MG63 (cell line): ENCODE measurements at regions not wholly inside any gene's neighbourhood (a gene's known extent, or its start where the extent isn't known, plus 50 kb on each side); places are given as distances from the start of the nearest gene placed in this dataset.
"Not testable (repeated sequence)": the region's sequence is repeated elsewhere in the genome, so short reads cannot be mapped to it uniquely, and the experiment has no call there.

ENCODE experiments used
- DNase-seq: peaks from one replicate; pipeline ENCODE4 v3.0.0-alpha.2; 2020
- H3K27me3 ChIP-seq: fragments of 250-450 bp; sonication (Bioruptor Pico); 2 replicates; pipeline ENCODE4 v1.5.1; 2020; ENCODE audit warnings: mild to moderate bottlenecking, moderate library complexity
- H3K36me3 ChIP-seq: fragments of 250-450 bp; sonication (Bioruptor Pico); 2 replicates; pipeline ENCODE4 v1.5.1; 2020; ENCODE audit warnings: mild to moderate bottlenecking, moderate library complexity
- H3K4me3 ChIP-seq: fragments of 250-450 bp; sonication (Bioruptor Pico); 2 replicates; pipeline ENCODE4 v1.5.1; 2020; ENCODE audit warnings: mild to moderate bottlenecking, moderate library complexity
- H3K9me3 ChIP-seq: fragments of 250-450 bp; sonication (Bioruptor Pico); 2 replicates; pipeline ENCODE4 v1.5.1; 2020; ENCODE audit warnings: mild to moderate bottlenecking, moderate library complexity

GRCh38 chr4:3880615-3881120 is 114.5 kb downstream of the ADRA2C start:
- DNase-seq, result peak; percentile 17
- H3K36me3 ChIP-seq, result no peaks in the 10 kb centered on the region
- H3K4me3 ChIP-seq, result no peak overlapping the region
- H3K9me3 ChIP-seq, result no peaks in the 10 kb centered on the region
- H3K27me3 ChIP-seq, result no peaks in the 10 kb centered on the region

DNA sequence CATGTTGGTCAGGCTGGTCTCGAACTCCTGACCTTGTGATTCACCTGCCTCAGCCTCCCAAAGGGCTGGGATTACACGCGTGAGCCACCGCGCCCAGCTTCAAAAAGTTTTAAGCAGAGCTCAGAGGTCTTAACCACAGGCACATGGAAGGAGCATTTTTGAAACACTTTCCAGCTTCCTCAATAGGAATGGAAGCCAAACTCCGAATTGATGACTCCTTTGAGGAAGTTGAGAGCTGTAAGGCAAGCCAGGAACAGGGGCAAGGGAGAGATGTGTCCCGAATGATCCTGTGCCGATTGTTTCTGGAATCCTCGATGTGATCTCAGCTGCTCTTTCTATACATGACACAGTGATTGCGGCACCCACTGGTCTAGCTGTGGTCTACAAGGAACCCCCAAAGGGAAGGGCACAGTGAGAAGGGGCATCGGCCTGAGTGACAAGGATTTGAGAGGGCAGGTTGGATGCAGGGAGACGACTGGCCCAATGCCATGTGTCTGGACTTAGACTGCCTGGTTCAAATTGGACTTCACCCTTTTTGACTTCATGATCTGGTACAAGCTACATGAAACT is 116.2 kb downstream of the ADRA2C start:
- DNase-seq, H3K9me3 ChIP-seq, H3K27me3 ChIP-seq, H3K36me3 ChIP-seq, H3K4me3 ChIP-seq: not testable (repeated sequence)

DNA sequence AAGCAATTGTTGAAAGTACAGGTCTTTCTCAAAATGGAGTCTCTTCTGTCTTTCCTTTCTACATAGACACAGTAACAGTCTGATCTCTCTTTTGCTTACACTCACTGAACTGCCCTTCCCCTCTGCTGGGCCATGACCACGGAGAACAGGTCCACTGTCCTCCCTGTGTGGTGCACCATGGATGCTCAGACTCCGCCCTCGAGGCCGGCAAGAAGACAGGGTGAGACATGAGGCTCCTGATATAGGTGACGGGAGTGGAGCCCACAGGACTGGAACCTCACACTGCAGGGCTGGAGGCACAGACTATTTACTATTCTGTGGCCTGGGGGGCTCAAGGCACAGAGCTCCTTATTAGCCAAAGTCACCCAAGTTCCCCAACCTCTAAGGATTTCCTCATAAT is 118.1 kb downstream of the ADRA2C start:
- not testable (repeated sequence) for H3K36me3 ChIP-seq, H3K9me3 ChIP-seq, DNase-seq, H3K4me3 ChIP-seq, H3K27me3 ChIP-seq

- H3K36me3 ChIP-seq, H3K9me3 ChIP-seq, H3K4me3 ChIP-seq, H3K27me3 ChIP-seq: not testable (repeated sequence)
- peak; percentile 25 for DNase-seq
Measured at GRCh38 chr4:3893590-3893989, 127.4 kb downstream of the ADRA2C start.

DNA sequence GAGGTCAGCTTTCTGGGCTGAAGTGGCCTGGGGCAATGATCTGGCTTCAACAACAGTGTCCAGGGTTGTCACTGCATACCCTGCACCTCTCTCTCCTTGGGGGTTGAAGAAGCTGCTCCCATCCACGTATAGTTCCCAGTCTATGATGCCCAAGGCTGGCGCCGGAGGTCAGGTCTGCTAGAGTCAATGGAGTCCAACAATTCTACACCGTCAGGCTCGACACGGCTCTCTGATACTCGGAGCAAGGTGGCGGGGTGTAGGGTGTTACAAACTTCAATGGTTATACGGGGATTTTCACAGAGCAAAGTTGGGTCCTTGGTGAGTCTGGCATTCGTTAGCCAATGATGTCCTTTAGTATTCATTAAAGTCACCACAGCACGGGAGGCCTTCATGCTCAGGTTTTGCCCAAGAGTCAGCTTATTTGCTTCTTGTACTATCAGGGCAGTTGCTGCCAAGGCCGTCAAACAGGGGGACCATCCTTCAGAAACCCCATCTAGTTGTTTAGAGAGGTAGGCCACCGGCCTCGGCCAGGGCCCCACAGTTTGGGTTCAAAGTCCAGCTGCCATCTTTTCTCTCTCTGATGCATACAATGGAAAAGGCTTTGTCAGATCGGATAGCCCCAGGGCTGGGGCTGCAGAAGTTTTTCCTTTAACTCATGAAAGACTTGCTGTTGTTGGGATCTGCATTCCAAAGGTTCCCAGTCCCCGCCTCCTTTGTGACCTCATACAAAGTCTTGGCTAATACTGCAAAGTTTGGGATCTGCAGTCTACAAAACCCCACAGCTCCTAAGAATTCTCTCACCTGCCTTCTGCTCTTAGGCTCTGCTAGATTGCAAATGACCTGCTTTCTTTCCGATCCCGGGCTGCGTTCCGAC is 128.1 kb downstream of the ADRA2C start:
- H3K9me3 ChIP-seq, H3K4me3 ChIP-seq, DNase-seq, H3K27me3 ChIP-seq, H3K36me3 ChIP-seq: not testable (repeated sequence)

DNA sequence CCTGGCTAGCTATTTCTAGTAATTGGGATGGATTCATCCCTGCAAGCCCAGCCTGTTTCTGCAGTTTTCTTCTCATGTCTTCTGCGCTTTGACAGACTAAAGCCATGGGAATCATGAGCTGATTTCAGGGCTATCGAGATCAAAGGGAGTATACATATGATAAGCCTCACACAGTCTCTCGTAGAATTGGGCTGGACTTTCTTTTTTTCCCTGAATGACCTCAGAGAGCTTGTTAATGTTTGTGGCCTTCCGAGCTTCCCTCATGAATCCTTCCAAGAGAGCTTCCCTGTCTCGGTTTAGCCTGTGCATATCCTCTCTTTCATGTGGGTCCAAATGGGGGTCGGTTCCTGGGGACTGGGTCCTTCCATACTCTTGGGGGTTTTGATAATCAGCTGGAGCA is 130.3 kb downstream of the ADRA2C start:
- no peaks in the 10 kb centered on the region for H3K36me3 ChIP-seq
- no peaks in the 10 kb centered on the region for H3K27me3 ChIP-seq
- no peak for DNase-seq
- H3K9me3 ChIP-seq, result no peaks in the 10 kb centered on the region
- no peak overlapping the region for H3K4me3 ChIP-seq

DNA sequence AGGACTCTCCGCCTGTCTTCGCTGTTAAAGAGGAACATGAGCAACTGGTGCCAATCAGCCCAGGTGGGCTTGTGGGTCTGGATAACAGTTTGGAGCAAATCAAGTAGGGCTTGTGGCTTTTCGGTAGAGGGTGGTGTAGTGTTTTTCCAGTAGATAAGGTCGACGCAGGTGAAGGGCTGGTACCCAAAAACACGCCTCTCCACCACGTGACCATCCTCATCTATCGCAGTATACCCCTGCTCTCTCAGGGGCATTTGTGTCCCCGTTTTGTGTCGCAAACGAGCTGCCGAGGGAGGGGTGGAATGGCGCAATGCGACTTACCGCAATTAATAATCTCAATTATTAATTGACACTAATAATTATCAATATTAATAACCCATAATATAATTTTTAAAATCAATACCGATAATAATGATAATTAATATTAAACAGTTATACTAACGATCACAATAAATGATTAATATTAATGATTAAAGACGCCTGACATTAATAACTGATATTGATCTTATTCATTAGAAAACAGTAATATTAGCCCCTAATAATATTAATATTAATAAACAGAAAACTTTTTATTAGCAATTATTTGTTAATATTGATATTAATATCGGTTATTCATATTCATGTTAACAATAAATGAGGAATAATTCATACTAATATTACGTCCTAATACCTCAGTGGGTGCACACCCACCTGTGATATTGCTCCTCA is 130.8 kb downstream of the ADRA2C start:
- not testable (repeated sequence) for H3K4me3 ChIP-seq, DNase-seq, H3K27me3 ChIP-seq, H3K9me3 ChIP-seq, H3K36me3 ChIP-seq

GRCh38 chr4:3898098-3898497 is 131.9 kb downstream of the ADRA2C start:
- Histone ChIP-seq H3K27me3 (no peaks in the 10 kb centered on the region), H3K9me3 (no peaks in the 10 kb centered on the region), H3K36me3 (no peaks in the 10 kb centered on the region), H3K4me3 (no peak overlapping the region)
- no peak for DNase-seq

DNA sequence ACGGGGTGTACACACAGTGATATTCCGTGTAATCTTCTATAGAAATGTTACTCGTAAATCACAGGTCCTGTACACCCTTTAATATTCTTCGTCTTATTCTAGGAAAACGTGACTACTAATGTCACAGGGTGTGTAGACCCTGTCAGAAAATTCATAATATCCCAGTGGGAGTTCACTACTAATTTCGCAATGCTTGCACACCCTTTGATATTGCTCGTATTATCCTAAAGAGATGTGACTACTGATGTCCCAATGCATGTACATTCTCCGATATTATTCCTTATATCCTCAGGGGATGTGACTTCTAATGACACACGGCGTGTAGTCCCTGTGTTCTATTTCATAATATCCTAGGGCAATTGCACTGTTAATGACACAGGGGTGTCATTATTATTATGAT is 132.7 kb downstream of the ADRA2C start:
- H3K9me3 ChIP-seq, DNase-seq, H3K36me3 ChIP-seq, H3K4me3 ChIP-seq, H3K27me3 ChIP-seq: not testable (repeated sequence)

- not testable (repeated sequence) for H3K36me3 ChIP-seq, H3K4me3 ChIP-seq, H3K9me3 ChIP-seq, H3K27me3 ChIP-seq
- DNase-seq, result peak; percentile 80
Measured at GRCh38 chr4:3904264-3904955, 138.2 kb downstream of the ADRA2C start.

GRCh38 chr4:3909616-3910015 is 143.4 kb downstream of the ADRA2C start:
- H3K36me3 ChIP-seq, H3K9me3 ChIP-seq, H3K4me3 ChIP-seq, DNase-seq, H3K27me3 ChIP-seq: not testable (repeated sequence)

GRCh38 chr4:3910161-3910950 is 144.2 kb downstream of the ADRA2C start:
- not testable (repeated sequence) for H3K27me3 ChIP-seq, H3K4me3 ChIP-seq, H3K9me3 ChIP-seq, DNase-seq, H3K36me3 ChIP-seq

DNA sequence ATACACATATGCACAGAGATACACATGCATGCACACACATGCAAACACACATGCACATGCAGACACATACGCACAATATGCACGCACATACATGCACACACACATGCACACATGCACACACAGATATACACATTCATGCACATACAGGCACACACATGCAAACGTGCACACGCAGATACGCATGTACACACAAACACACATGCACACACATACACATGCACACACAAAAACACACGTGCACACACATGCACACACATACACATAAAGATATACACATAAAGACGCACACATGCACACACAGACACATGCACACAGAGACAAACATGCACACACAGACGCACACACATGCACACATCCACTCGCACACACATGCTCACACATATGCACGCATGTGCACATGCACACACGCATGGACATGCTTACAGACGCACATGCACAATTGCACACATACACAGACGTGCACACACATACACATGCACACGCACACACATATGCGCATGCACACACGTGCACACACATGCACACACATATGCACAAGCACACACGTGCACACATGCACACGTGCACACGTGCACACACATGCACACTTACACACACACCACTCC is 145.2 kb downstream of the ADRA2C start:
- H3K4me3 ChIP-seq, result no peak overlapping the region
- H3K9me3 ChIP-seq, result no peaks in the 10 kb centered on the region
- no peak for DNase-seq
- H3K27me3 ChIP-seq, result no peaks in the 10 kb centered on the region
- H3K36me3 ChIP-seq, result no peaks in the 10 kb centered on the region

DNA sequence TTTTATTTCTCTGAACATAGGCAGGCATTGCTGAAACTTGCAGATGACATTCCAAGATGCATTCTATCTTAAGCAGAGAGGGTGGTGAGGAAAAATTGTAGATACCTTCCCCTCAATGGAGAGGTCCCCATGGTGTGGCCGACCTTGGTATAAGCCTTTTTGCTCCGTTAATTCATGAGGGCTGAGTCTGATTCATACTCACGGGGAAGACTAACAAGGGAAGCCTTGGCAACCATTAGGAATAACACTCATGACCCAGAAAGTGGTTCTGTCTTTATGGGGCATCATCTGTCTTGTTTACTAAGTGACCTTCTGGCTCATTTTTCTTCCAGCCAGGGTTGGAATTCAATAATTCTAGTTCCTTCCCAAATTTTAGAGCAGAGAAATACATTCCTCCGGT is 148.3 kb downstream of the ADRA2C start:
- DNase-seq, H3K27me3 ChIP-seq, H3K9me3 ChIP-seq: not testable (repeated sequence)

GRCh38 chr4:3919509-3919908 is 153.3 kb downstream of the ADRA2C start:
- H3K36me3 ChIP-seq, DNase-seq: not testable (repeated sequence)

More for the DNA sequence above, 148.3 kb downstream of the ADRA2C start:
- not testable (repeated sequence) for H3K4me3 ChIP-seq, H3K36me3 ChIP-seq

GRCh38 chr4:3921902-3922301 is 155.7 kb downstream of the ADRA2C start:
- not testable (repeated sequence) for H3K9me3 ChIP-seq, H3K36me3 ChIP-seq, H3K27me3 ChIP-seq, H3K4me3 ChIP-seq, DNase-seq

More at GRCh38 chr4:3919509-3919908, 153.3 kb downstream of the ADRA2C start:
- H3K27me3 ChIP-seq, H3K4me3 ChIP-seq, H3K9me3 ChIP-seq: not testable (repeated sequence)
